ENCODE measurements at regions not wholly inside any gene's neighbourhood (a gene's known extent, or its start where the extent isn't known, plus 50 kb on each side); places are given as distances from the start of the nearest gene placed in this dataset.
"Not testable (repeated sequence)": the region's sequence is repeated elsewhere in the genome, so short reads cannot be mapped to it uniquely, and the experiment has no call there.

- CTCF ChIA-PET = no interaction called here
- Mint-ChIP-seq H3K36me3 (ENCODE audit: insufficient read depth, unreplicated experiment) (no peaks in the 10 kb centered on the region), H3K27ac (ENCODE audit: unreplicated experiment) (no peak overlapping the region), H3K27me3 (ENCODE audit: unreplicated experiment) (peaks cover 41% of the 10 kb centered on the region), H3K4me3 (ENCODE audit: low read depth, unreplicated experiment) (no peak overlapping the region), H3K4me1 (ENCODE audit: low read depth, unreplicated experiment) (no peaks in the 10 kb centered on the region), H3K9me3 (ENCODE audit: low read depth, unreplicated experiment) (no peaks in the 10 kb centered on the region)
- no peak for DNase-seq
- no peak for TF ChIP-seq CTCF (IDR thresholded peaks at IDR 0.05; ENCODE audit: unreplicated experiment)
- BruUV-seq (replicated peaks) = no TSS peak
- intact Hi-C loops (cut with micrococcal nuclease; ENCODE audit: unreplicated experiment) = no loop called here
Measured at GRCh38 chr17:21564262-21564661, 128.1 kb upstream of the KCNJ18 start.

GRCh38 chr17:21564757-21565156 lies 127.6 kb upstream of the KCNJ18 start:
- not testable (repeated sequence) for H3K4me3 Mint-ChIP-seq (ENCODE audit: low read depth, unreplicated experiment); DNase-seq

DNA sequence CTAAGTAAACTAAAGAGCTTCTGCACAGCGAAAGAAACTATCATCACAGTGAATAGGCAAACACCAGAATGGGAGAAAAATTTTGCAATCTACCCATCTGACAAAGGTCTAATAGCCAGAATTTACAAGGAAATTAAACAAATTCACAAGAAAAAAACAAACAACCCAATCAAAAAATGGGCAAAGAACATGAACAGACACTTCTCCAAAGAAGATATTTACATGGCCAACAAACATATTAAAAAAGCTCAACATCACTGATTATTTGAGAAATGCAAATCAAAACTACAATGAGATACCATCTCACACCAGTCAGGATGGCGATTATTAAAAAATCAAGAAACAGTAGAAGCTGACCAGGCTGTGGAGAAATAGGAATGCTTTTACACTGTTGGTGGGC lies 121.9 kb upstream of the KCNJ18 start:
- DNase-seq; H3K36me3 Mint-ChIP-seq (ENCODE audit: insufficient read depth, unreplicated experiment); H3K4me1 Mint-ChIP-seq (ENCODE audit: low read depth, unreplicated experiment); BruUV-seq (replicated peaks); H3K9me3 Mint-ChIP-seq (ENCODE audit: low read depth, unreplicated experiment); CTCF ChIA-PET; intact Hi-C loops (cut with micrococcal nuclease; ENCODE audit: unreplicated experiment); H3K4me3 Mint-ChIP-seq (ENCODE audit: low read depth, unreplicated experiment); H3K27ac Mint-ChIP-seq (ENCODE audit: unreplicated experiment): not testable (repeated sequence)
- peaks cover 15% of the 10 kb centered on the region for H3K27me3 Mint-ChIP-seq (ENCODE audit: unreplicated experiment)

More at GRCh38 chr17:21564757-21565156, 127.6 kb upstream of the KCNJ18 start:
- H3K9me3 Mint-ChIP-seq (ENCODE audit: low read depth, unreplicated experiment); H3K4me1 Mint-ChIP-seq (ENCODE audit: low read depth, unreplicated experiment); BruUV-seq (replicated peaks); H3K36me3 Mint-ChIP-seq (ENCODE audit: insufficient read depth, unreplicated experiment); CTCF ChIA-PET; H3K27ac Mint-ChIP-seq (ENCODE audit: unreplicated experiment); intact Hi-C loops (cut with micrococcal nuclease; ENCODE audit: unreplicated experiment): not testable (repeated sequence)
- H3K27me3 Mint-ChIP-seq (ENCODE audit: unreplicated experiment) = peaks cover 41% of the 10 kb centered on the region

- intact Hi-C loops (cut with micrococcal nuclease; ENCODE audit: unreplicated experiment); H3K4me1 Mint-ChIP-seq (ENCODE audit: low read depth, unreplicated experiment); CTCF ChIA-PET; H3K36me3 Mint-ChIP-seq (ENCODE audit: insufficient read depth, unreplicated experiment); H3K9me3 Mint-ChIP-seq (ENCODE audit: low read depth, unreplicated experiment); H3K4me3 Mint-ChIP-seq (ENCODE audit: low read depth, unreplicated experiment); DNase-seq; H3K27me3 Mint-ChIP-seq (ENCODE audit: unreplicated experiment); H3K27ac Mint-ChIP-seq (ENCODE audit: unreplicated experiment); BruUV-seq (replicated peaks): not testable (repeated sequence)
Measured at GRCh38 chr17:21572148-21572547, 120.2 kb upstream of the KCNJ18 start.

GRCh38 chr17:21573271-21573960 lies 118.9 kb upstream of the KCNJ18 start:
- DNase-seq; H3K27me3 Mint-ChIP-seq (ENCODE audit: unreplicated experiment); intact Hi-C loops (cut with micrococcal nuclease; ENCODE audit: unreplicated experiment); H3K9me3 Mint-ChIP-seq (ENCODE audit: low read depth, unreplicated experiment); H3K27ac Mint-ChIP-seq (ENCODE audit: unreplicated experiment); H3K4me1 Mint-ChIP-seq (ENCODE audit: low read depth, unreplicated experiment); CTCF ChIA-PET; H3K36me3 Mint-ChIP-seq (ENCODE audit: insufficient read depth, unreplicated experiment); BruUV-seq (replicated peaks); H3K4me3 Mint-ChIP-seq (ENCODE audit: low read depth, unreplicated experiment): not testable (repeated sequence)

DNA sequence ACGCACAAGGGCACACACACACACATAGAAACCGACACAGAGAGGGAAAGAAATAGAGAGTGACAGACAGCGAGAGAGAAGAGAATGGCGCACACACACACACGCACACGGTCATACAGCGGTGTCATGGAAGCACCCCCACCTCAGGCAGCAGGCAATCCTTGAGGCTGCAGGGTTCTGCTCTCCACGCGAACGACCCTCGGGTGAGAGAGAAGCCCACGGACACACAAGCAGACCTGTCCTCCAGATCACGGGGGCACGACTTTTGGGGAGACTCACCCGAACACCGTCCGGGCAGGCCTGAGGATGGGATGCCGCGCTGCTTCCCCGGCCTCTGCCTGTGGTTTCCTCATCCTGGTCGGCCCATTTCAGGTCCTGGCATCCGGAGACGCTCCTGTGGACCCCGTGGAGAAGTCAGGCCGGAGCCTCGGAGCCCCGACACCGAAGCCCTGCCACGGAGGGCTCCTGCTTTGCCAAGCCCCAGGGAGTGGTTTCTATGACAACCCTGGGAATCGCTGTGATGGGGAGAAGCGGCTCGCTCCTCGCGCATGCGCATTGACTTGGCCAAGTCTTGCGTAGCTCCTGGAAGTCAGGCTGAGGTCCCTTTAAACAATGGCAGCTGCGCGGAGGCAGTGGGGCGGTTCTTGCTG lies 118.2 kb upstream of the KCNJ18 start:
- intact Hi-C loops (cut with micrococcal nuclease; ENCODE audit: unreplicated experiment) = no loop called here
- TF ChIP-seq CTCF (IDR thresholded peaks at IDR 0.05; ENCODE audit: unreplicated experiment) = no peak
- H3K36me3 Mint-ChIP-seq (ENCODE audit: insufficient read depth, unreplicated experiment) = no peaks in the 10 kb centered on the region
- H3K4me1 Mint-ChIP-seq (ENCODE audit: low read depth, unreplicated experiment) = no peaks in the 10 kb centered on the region
- CTCF ChIA-PET = no interaction called here
- H3K27ac Mint-ChIP-seq (ENCODE audit: unreplicated experiment) = no peak overlapping the region
- no TSS peak for BruUV-seq (replicated peaks)
- peaks cover 4% of the 10 kb centered on the region for H3K9me3 Mint-ChIP-seq (ENCODE audit: low read depth, unreplicated experiment)
- no peak overlapping the region for H3K4me3 Mint-ChIP-seq (ENCODE audit: low read depth, unreplicated experiment)
- no peak for DNase-seq
- no peaks in the 10 kb centered on the region for H3K27me3 Mint-ChIP-seq (ENCODE audit: unreplicated experiment)

GRCh38 chr17:21574611-21575255 lies 117.6 kb upstream of the KCNJ18 start:
- BruUV-seq (replicated peaks); DNase-seq; H3K4me1 Mint-ChIP-seq (ENCODE audit: low read depth, unreplicated experiment); CTCF ChIA-PET; H3K27me3 Mint-ChIP-seq (ENCODE audit: unreplicated experiment); H3K27ac Mint-ChIP-seq (ENCODE audit: unreplicated experiment); H3K4me3 Mint-ChIP-seq (ENCODE audit: low read depth, unreplicated experiment); H3K9me3 Mint-ChIP-seq (ENCODE audit: low read depth, unreplicated experiment); H3K36me3 Mint-ChIP-seq (ENCODE audit: insufficient read depth, unreplicated experiment); intact Hi-C loops (cut with micrococcal nuclease; ENCODE audit: unreplicated experiment): not testable (repeated sequence)

DNA sequence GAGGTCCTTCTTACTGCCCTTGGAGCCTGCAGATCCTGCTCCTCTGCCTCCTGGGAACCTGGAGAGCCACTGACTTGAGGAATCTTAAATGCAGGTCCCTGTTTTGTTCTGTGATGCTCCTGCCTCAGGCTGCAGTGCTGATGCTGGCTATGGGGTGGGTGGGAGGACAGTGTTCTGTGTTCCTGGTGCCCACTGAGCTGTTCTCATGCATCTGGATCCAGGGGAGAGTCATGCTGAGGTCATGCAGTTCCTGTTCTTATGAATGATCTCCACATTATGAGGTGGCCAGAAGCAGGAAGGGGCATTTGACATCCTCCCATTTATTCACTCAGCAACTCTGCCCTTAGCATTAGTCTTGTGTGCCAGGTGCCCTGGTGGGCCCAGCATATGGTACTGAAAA lies 113.5 kb upstream of the KCNJ18 start:
- H3K9me3 Mint-ChIP-seq (ENCODE audit: low read depth, unreplicated experiment); H3K36me3 Mint-ChIP-seq (ENCODE audit: insufficient read depth, unreplicated experiment); CTCF ChIA-PET; DNase-seq; intact Hi-C loops (cut with micrococcal nuclease; ENCODE audit: unreplicated experiment); H3K4me3 Mint-ChIP-seq (ENCODE audit: low read depth, unreplicated experiment); H3K4me1 Mint-ChIP-seq (ENCODE audit: low read depth, unreplicated experiment); BruUV-seq (replicated peaks); H3K27ac Mint-ChIP-seq (ENCODE audit: unreplicated experiment); H3K27me3 Mint-ChIP-seq (ENCODE audit: unreplicated experiment): not testable (repeated sequence)
